Right lobe of liver (tissue), 6 donors: ENCODE measurements at regions not wholly inside any gene's neighbourhood (a gene's known extent, or its start where the extent isn't known, plus 50 kb on each side); places are given as distances from the start of the nearest gene placed in this dataset.

Source experiments
- ATAC-seq, 4 donors: fragments of 200-7000 bp; cut with Tn5 transposase; one replicate each; pipeline ENCODE4 v1.9.1; 2020; ENCODE audit warnings: mild to moderate bottlenecking in 4 of 4, moderate library complexity in 4 of 4
- DNase-seq, 3 donors: peaks; one replicate each; pipeline ENCODE4 v3.0.0-alpha.2; 2020
- H3K27ac ChIP-seq, 3 donors: fragments of 200-600 bp; one replicate each; pipeline ENCODE4 v1.8.0; 2022
- H3K27me3 ChIP-seq, 2 donors: fragments of 200-600 bp; one replicate each; pipeline ENCODE4 v1.8.0; 2022
- H3K36me3 ChIP-seq, 4 donors: fragments of 200-600 bp; sonication (generic) in 1 of 4; one replicate each; pipeline versions ENCODE4 v1.5.1 to v1.8.0; 2017 to 2022; ENCODE audit warnings: control low read depth in 1 of 4
- H3K4me1 ChIP-seq, 4 donors: fragments of 200-600 bp; sonication (generic) in 1 of 4; one replicate each; pipeline versions ENCODE4 v1.5.1 to v1.8.0; 2017 to 2022; ENCODE audit warnings: control low read depth in 1 of 4
- H3K4me3 ChIP-seq, 3 donors: fragments of 200-600 bp; one replicate each; pipeline ENCODE4 v1.8.0; 2022
- H3K9me3 ChIP-seq, 4 donors: fragments of 200-600 bp; sonication (generic) in 1 of 4; one replicate each; pipeline versions ENCODE4 v1.5.1 to v1.8.0; 2017 to 2022; ENCODE audit warnings: control low read depth in 1 of 4
- POLR2A ChIP-seq: fragments of 450-650 bp; IDR thresholded peaks from one replicate; pipeline ENCODE4 v1.6.1; 2017; ENCODE audit warnings: antibody characterized with exemption, mild to moderate bottlenecking
- WGBS: methylation state at CpG from one replicate; pipeline ENCODE4 v1.1.6; 2018; ENCODE audit warnings: low coverage, low lambda C conversion rate; ENCODE audit not compliant: insufficient coverage; ENCODE audit errors: missing lambda C conversion rate; 5-methylcytosine and 5-hydroxymethylcytosine counted together
- intact Hi-C, 2 donors: fragments of 100-400 bp; cut with DNase I; formaldehyde crosslinking; loops; one replicate each; pipeline versions ENCODE4 v1.11.2 to v1.14.1; 2022
- TF ChIP-seq, protein P1 (sequence below), 4 donors: fragments of 200-600 bp in 3 of 4; fragments of 450-650 bp in 1 of 4; IDR thresholded peaks; one replicate each; pipeline versions ENCODE4 v1.5.1 to v1.8.0; 2016 to 2022; ENCODE audit warnings: antibody characterized with exemption in 4 of 4, mild to moderate bottlenecking in 2 of 4
- donor health status: DM: no; HTN: yes; CAD: no.
- donor health status: DM: no; HTN: no; CAD: no.
- donor health status: DM: no; HTN: no; CAD: no.
- donor health status: DM: no; HTN: yes; CAD: no.
- donor health status: DM: no; HTN: yes; CAD: no.

DNA sequence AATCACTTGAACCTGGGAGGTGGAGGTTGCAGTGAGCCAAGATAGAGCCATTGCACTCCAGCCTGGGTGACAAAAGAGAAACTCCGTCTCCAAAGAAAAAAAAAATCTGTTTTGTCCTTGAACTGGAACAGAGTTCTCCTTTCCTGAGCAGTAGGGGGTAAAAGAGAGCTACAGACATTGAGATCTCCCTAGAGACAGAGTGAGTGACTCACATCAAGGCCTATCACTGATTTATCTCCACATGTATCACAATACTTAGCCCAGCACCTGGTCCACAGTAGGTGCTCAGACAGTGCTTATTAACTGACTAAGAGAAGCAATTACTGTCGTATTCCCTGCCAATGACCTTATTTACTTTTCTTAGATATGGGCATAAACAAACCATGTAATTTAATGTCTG is 354.1 kb upstream of the C1orf87 start:
- DNase-seq (no peak), ATAC-seq (no peak)
- Histone ChIP-seq H3K27me3 (no peaks in the 10 kb centered on the region), H3K36me3 (no peaks in the 10 kb centered on the region), H3K27ac (no peak overlapping the region), H3K9me3 (no peaks in the 10 kb centered on the region), H3K4me1 (no peaks in the 10 kb centered on the region), H3K4me3 (no peak overlapping the region)
- intact Hi-C loops = no loop called here
- WGBS = 63% methylated on average over 2 of the region's 2 CpGs
- TF ChIP-seq, protein P1, sequence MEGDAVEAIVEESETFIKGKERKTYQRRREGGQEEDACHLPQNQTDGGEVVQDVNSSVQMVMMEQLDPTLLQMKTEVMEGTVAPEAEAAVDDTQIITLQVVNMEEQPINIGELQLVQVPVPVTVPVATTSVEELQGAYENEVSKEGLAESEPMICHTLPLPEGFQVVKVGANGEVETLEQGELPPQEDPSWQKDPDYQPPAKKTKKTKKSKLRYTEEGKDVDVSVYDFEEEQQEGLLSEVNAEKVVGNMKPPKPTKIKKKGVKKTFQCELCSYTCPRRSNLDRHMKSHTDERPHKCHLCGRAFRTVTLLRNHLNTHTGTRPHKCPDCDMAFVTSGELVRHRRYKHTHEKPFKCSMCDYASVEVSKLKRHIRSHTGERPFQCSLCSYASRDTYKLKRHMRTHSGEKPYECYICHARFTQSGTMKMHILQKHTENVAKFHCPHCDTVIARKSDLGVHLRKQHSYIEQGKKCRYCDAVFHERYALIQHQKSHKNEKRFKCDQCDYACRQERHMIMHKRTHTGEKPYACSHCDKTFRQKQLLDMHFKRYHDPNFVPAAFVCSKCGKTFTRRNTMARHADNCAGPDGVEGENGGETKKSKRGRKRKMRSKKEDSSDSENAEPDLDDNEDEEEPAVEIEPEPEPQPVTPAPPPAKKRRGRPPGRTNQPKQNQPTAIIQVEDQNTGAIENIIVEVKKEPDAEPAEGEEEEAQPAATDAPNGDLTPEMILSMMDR (IDR thresholded peaks at IDR 0.05) = no peak
- no peak for TF ChIP-seq POLR2A

DNA sequence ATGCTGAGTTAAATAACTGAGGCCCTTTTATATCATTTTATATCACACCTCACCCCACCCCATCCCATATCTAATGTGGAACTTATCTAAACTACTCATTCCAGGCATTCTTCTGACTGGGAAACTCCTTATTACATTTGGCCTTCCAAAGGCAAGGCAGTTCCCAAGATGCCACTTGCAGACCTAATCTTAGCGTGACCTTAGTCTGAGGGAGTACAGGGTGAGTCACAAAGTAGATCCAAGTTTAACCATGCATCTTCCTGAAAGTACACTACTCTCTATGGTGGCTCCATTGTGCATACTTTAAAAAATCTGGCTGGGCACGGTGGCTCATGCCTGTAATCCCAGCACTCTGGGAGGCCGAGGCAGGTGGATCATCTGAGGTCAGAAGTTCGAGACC is 353.6 kb upstream of the C1orf87 start:
- no peak for ATAC-seq
- intact Hi-C loops = no loop called here
- no peaks in the 10 kb centered on the region for H3K9me3 ChIP-seq
- H3K27ac ChIP-seq = no peak overlapping the region
- no peak for DNase-seq
- no peaks in the 10 kb centered on the region for H3K4me1 ChIP-seq
- TF ChIP-seq, protein P1 (IDR thresholded peaks at IDR 0.05) = no peak
- TF ChIP-seq POLR2A = no peak
- no peaks in the 10 kb centered on the region for H3K36me3 ChIP-seq
- 68% methylated on average over 4 of the region's 4 CpGs for WGBS
- H3K27me3 ChIP-seq = no peaks in the 10 kb centered on the region
- no peak overlapping the region for H3K4me3 ChIP-seq

- ATAC-seq (peak; percentile 67 to 84 (median 79)), DNase-seq (no peak)
- Histone ChIP-seq H3K4me3 (no peak overlapping the region), H3K27ac (no peak overlapping the region), H3K4me1 (no peaks in the 10 kb centered on the region), H3K27me3 (no peaks in the 10 kb centered on the region), H3K9me3 (no peaks in the 10 kb centered on the region), H3K36me3 (no peaks in the 10 kb centered on the region)
- TF ChIP-seq POLR2A = no peak
- TF ChIP-seq, protein P1 (IDR thresholded peaks at IDR 0.05) = peak; percentile 32 to 57 (median 40)
- intact Hi-C loops = no loop called here
- WGBS = 57% methylated on average over 1 of the region's 1 CpG
These were observed 352.0 kb upstream of the C1orf87 start for GRCh38 chr1:60425528-60425927.

- 34% methylated on average over 5 of the region's 5 CpGs for WGBS
These were observed 349.7 kb upstream of the C1orf87 start for GRCh38 chr1:60423146-60423780.

More at GRCh38 chr1:60423146-60423780, 349.7 kb upstream of the C1orf87 start:
- DNase-seq = no peak
- Histone ChIP-seq H3K27me3 (no peaks in the 10 kb centered on the region), H3K4me3 (no peak overlapping the region), H3K9me3 (no peaks in the 10 kb centered on the region), H3K4me1 (no peaks in the 10 kb centered on the region), H3K36me3 (no peaks in the 10 kb centered on the region), H3K27ac (no peak overlapping the region)
- peak in 1 of 4 donors; percentile 24 for ATAC-seq
- TF ChIP-seq, protein P1 (IDR thresholded peaks at IDR 0.05) = no peak
- TF ChIP-seq POLR2A = no peak
- intact Hi-C loops = no loop called here
